ENCODE measurements at regions not wholly inside any gene's neighbourhood (a gene's known extent, or its start where the extent isn't known, plus 50 kb on each side); places are given as distances from the start of the nearest gene placed in this dataset.

DNA sequence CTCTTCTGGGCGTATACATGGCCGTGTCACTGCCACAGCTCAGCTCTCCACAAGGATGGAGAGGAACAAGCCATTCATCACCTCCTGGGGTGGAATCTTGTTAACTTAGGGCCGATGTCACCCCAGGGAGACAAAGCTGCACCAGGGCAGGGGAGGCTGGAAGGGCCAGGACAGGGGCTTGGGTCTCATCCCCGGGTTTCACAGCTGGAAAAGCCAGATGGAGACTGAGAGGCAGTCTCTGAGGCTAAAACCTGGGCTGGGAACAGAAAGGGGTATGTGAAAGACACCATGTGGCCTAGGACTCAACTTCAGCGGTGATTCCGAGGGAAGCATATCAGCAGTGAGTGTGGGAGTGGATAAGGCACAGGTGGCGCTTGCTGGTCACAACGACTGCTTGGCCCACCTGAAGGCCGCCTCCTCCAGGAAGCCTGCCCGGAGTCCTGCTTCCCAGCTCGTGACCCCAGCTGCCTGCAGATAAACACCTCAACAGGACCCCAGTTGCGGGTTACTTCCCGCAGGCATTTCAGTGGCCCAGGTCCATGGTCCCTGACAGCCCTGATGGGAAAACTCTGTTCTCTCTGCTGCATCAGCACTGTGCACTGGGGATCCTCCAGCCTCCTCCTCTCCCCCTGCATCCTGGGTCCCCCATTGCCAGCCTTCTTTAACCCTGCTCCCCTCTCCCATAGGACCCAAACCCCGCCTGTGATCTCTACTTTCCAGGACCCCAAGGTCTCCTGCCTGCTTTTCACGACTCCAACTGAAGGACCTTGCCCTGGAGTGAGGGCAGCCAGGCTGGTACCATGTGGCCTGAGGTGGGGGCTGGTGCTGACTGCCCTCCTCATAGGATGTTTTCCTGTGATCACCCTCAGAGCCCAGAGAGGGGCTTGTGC is 51.7 kb upstream of the FCN1 start:
- DNase-seq, result no peak
- intact Hi-C loops (cut with micrococcal nuclease; ENCODE audit: unreplicated experiment), result no loop called here
- TF ChIP-seq EZH2 (IDR thresholded peaks at IDR 0.05; ENCODE audit: low read depth), result no peak
- TF ChIP-seq, protein P1, sequence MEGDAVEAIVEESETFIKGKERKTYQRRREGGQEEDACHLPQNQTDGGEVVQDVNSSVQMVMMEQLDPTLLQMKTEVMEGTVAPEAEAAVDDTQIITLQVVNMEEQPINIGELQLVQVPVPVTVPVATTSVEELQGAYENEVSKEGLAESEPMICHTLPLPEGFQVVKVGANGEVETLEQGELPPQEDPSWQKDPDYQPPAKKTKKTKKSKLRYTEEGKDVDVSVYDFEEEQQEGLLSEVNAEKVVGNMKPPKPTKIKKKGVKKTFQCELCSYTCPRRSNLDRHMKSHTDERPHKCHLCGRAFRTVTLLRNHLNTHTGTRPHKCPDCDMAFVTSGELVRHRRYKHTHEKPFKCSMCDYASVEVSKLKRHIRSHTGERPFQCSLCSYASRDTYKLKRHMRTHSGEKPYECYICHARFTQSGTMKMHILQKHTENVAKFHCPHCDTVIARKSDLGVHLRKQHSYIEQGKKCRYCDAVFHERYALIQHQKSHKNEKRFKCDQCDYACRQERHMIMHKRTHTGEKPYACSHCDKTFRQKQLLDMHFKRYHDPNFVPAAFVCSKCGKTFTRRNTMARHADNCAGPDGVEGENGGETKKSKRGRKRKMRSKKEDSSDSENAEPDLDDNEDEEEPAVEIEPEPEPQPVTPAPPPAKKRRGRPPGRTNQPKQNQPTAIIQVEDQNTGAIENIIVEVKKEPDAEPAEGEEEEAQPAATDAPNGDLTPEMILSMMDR (conservative IDR thresholded peaks at IDR 0.05), result no peak
- H3K9me2 ChIP-seq (ENCODE audit: insufficient read depth), result no peaks in the 10 kb centered on the region
- H3K4me3 ChIP-seq, result no peak overlapping the region
- POLR2A ChIA-PET (ENCODE audit: unreplicated experiment), result no interaction called here
- H3K9me3 ChIP-seq (ENCODE audit: insufficient read depth, low read depth), result no peaks in the 10 kb centered on the region
- peaks cover 96% of the 10 kb centered on the region for H3K27me3 ChIP-seq (ENCODE audit: insufficient read depth, low read depth)
- CTCF ChIA-PET, result interaction anchor here (0.5 kb wide), 1 partner anchor 16 kb away, joined by 4 read pairs; no protein-coding TSS in a partner anchor
- no peak overlapping the region for H2AFZ ChIP-seq
- H3K36me3 ChIP-seq (ENCODE audit: low read depth), result no peaks in the 10 kb centered on the region
- no peaks in the 10 kb centered on the region for H3K4me1 ChIP-seq (replicated peaks; ENCODE audit: insufficient read depth)
- H3K79me2 ChIP-seq (ENCODE audit: low read depth), result no peaks in the 10 kb centered on the region
- H3K27ac ChIP-seq, result no peak overlapping the region
- no peaks in the 10 kb centered on the region for H3F3A ChIP-seq (ENCODE audit: insufficient read depth, low read depth)
- H4K20me1 ChIP-seq (ENCODE audit: insufficient read depth), result peaks cover 5% of the 10 kb centered on the region; the same call in 1 of the 2 replicates
- no TSS peak for BruUV-seq (replicated peaks)
- no peak overlapping the region for H3K4me2 ChIP-seq

DNA sequence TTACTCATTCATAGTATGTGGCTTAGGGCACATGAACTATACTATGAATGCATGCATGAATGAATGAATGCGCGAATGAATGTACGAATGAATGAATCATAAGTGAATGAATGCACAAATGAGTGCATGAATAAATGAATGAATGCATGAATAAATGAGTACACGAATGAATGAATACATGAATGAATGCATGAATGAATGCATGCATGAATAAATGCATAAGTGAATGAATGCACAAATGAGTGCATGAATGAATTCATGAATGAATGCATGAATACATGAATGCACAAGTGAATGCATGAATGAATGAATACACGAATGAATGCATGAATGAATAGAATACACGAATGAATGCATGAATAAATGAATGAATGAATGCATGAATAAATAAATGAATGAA is 52.5 kb upstream of the FCN1 start:
- CTCF ChIA-PET, result no interaction called here
- DNase-seq, result no peak
- no peak overlapping the region for H2AFZ ChIP-seq
- intact Hi-C loops (cut with micrococcal nuclease; ENCODE audit: unreplicated experiment), result no loop called here
- no peaks in the 10 kb centered on the region for H3K9me3 ChIP-seq (ENCODE audit: insufficient read depth, low read depth)
- no TSS peak for BruUV-seq (replicated peaks)
- no peak overlapping the region for H3K4me2 ChIP-seq
- H3F3A ChIP-seq (ENCODE audit: insufficient read depth, low read depth), result no peaks in the 10 kb centered on the region
- POLR2A ChIA-PET (ENCODE audit: unreplicated experiment), result no interaction called here
- no peak for TF ChIP-seq EZH2 (IDR thresholded peaks at IDR 0.05; ENCODE audit: low read depth)
- TF ChIP-seq, protein P1 (conservative IDR thresholded peaks at IDR 0.05), result no peak
- H3K9me2 ChIP-seq (ENCODE audit: insufficient read depth), result no peaks in the 10 kb centered on the region
- H3K4me3 ChIP-seq, result no peak overlapping the region
- no peaks in the 10 kb centered on the region for H3K36me3 ChIP-seq (ENCODE audit: low read depth)
- no peaks in the 10 kb centered on the region for H3K4me1 ChIP-seq (replicated peaks; ENCODE audit: insufficient read depth)
- peaks cover 5% of the 10 kb centered on the region for H4K20me1 ChIP-seq (ENCODE audit: insufficient read depth)
- no peaks in the 10 kb centered on the region for H3K79me2 ChIP-seq (ENCODE audit: low read depth)
- peaks cover 97% of the 10 kb centered on the region for H3K27me3 ChIP-seq (ENCODE audit: insufficient read depth, low read depth)
- H3K27ac ChIP-seq, result no peak overlapping the region

DNA sequence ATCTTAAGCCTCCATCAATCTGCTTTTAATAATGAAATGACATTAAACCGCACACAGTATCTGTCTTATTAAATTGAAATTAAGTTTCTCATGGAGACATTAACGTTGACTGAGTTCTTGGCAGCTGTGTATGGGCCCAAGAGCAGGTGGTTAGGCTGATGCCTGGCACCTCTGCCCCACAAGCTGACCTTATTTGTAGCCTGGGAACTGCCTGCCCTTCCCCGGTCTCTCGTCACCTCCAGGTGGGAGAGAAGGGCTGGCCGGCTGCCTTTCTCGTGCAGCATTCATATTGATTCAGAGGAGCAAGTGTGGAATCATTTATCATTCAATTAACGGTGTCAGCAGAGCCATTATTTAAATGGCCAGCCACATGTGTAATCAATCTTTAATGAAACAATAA is 53.0 kb upstream of the FCN1 start:
- no TSS peak for BruUV-seq (replicated peaks)
- H3K9me3 ChIP-seq (ENCODE audit: insufficient read depth, low read depth), result no peaks in the 10 kb centered on the region
- intact Hi-C loops (cut with micrococcal nuclease; ENCODE audit: unreplicated experiment), result no loop called here
- H3K4me3 ChIP-seq, result no peak overlapping the region
- H3K27ac ChIP-seq, result no peak overlapping the region
- H3K4me2 ChIP-seq, result no peak overlapping the region
- TF ChIP-seq, protein P1 (conservative IDR thresholded peaks at IDR 0.05), result no peak
- TF ChIP-seq EZH2 (IDR thresholded peaks at IDR 0.05; ENCODE audit: low read depth), result no peak
- no peaks in the 10 kb centered on the region for H3K36me3 ChIP-seq (ENCODE audit: low read depth)
- H3K79me2 ChIP-seq (ENCODE audit: low read depth), result no peaks in the 10 kb centered on the region
- peaks cover 98% of the 10 kb centered on the region for H3K27me3 ChIP-seq (ENCODE audit: insufficient read depth, low read depth)
- CTCF ChIA-PET, result no interaction called here
- no peak overlapping the region for H2AFZ ChIP-seq
- no peaks in the 10 kb centered on the region for H3K4me1 ChIP-seq (replicated peaks; ENCODE audit: insufficient read depth)
- DNase-seq, result no peak
- H3F3A ChIP-seq (ENCODE audit: insufficient read depth, low read depth), result no peaks in the 10 kb centered on the region
- peaks cover 5% of the 10 kb centered on the region for H4K20me1 ChIP-seq (ENCODE audit: insufficient read depth)
- no peaks in the 10 kb centered on the region for H3K9me2 ChIP-seq (ENCODE audit: insufficient read depth)
- POLR2A ChIA-PET (ENCODE audit: unreplicated experiment), result no interaction called here

Measured in PC-9 (cell line).